ENCODE measurements at regions not wholly inside any gene's neighbourhood (a gene's known extent, or its start where the extent isn't known, plus 50 kb on each side); places are given as distances from the start of the nearest gene placed in this dataset.

DNA sequence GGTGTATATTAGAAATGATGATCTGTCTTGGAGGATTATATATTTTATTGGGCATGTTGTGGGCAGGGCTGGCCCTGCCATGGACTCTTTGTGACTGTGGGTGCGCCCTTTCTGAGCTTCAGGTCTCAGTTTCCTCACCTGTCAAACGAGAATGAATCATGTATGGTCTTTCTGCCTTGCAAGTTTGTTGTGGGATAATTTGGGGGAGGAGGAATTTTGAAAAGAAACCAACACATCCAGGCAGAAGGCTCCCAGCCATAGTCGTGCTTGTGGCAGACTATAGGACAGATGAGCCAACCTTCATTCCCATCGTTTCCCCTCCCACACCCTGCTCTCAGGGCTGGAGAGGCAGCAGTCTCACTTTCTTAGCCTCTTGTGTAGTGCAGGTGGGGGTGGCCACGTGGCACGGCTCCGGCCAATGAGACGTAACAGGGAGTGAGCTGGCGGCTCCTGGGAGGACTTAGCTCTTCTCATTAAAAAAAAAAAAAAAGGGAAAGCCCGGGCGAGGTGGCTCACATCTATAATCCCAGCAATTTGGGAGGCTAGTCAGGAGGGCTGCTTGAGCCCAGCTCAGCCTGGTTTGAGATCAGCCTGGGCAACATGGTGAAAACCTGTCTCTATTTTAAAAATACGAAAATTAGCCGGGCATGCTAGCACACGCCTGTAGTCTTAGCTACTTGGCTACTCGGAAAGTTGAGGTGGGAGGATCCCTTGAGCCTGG, 63.1 kb downstream of the RHOB start:
- Histone ChIP-seq H3K4me1 (ENCODE audit: insufficient read depth, low read length) (peaks cover 72% of the 10 kb centered on the region), H3K9ac (ENCODE audit: insufficient read depth, low read depth, low read length) (peak overlapping the region; percentile 20), H4K20me1 (ENCODE audit: insufficient read depth, low read length) (no peaks in the 10 kb centered on the region), H3K79me2 (ENCODE audit: insufficient read depth, low read length) (no peaks in the 10 kb centered on the region), H3K36me3 (replicated peaks in 1 of 2; ENCODE audit: control insufficient read depth in 1 of 2, insufficient read depth in 2 of 2, low read length in 2 of 2) (no peaks in the 10 kb centered on the region), H3K27me3 (ENCODE audit: control insufficient read depth in 1 of 2, insufficient read depth in 2 of 2, low read length in 2 of 2) (no peaks in the 10 kb centered on the region), H3K4me2 (ENCODE audit: low read depth, low read length) (peak overlapping the region; percentile 68), H3K27ac (ENCODE audit: extremely low read length, insufficient read depth, low read length) (peak overlapping the region; percentile 2), H2AFZ (ENCODE audit: low read length) (peak overlapping the region; percentile 24), H3K4me3 (replicated peaks in 1 of 3; ENCODE audit: insufficient read depth in 1 of 3, low read depth in 2 of 3, low read length in 3 of 3) (peak overlapping the region in 2 of 3 experiments; percentile 1 to 45; a peak in 3 of 6 replicates), H3K9me3 (ENCODE audit: low read length) (no peaks in the 10 kb centered on the region)
- FAIRE-seq (peak; percentile 80), ATAC-seq (peak; percentile 88), DNase-seq (ENCODE audit: low spot score) (peak; percentile 76)
- in situ Hi-C loops (cut with HindIII; ENCODE audit: extremely low pct_ligation_motif_present, low pct_unique_long_range_greater_than_20kb): no loop called here
- 15% methylated on average over 15 of the region's 15 CpGs for WGBS (ENCODE audit: low lambda C conversion rate)
- POLR2A ChIA-PET: interaction anchor here (0.6 to 7.9 kb wide), 21 partner anchors 10 to 142 kb away, joined by 3 to 74 read pairs (median 9); partner anchors contain the start of gene RHOB
- no TSS peak for BruUV-seq (replicated peaks)
- intact Hi-C loops (cut with micrococcal nuclease; ENCODE audit: unreplicated experiment): no loop called here
- CTCF ChIA-PET (ENCODE audit: low intra/inter-chr PET ratio, low total read pairs): no interaction called here
- no peak for TF ChIP-seq SSRP1 (CRISPR knock-in tag; IDR thresholded peaks at IDR 0.05)
- TF ChIP-seq, protein P1, sequence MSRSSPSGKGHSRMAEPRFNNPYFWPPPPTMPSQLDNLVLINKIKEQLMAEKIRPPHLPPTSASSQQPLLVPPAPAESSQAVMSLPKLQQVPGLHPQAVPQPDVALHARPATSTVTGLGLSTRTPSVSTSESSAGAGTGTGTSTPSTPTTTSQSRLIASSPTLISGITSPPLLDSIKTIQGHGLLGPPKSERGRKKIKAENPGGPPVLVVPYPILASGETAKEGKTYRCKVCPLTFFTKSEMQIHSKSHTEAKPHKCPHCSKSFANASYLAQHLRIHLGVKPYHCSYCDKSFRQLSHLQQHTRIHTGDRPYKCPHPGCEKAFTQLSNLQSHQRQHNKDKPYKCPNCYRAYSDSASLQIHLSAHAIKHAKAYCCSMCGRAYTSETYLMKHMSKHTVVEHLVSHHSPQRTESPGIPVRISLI (CRISPR knock-in tag; IDR thresholded peaks at IDR 0.05; ENCODE audit: borderline replicate concordance): peak; percentile 91
- 0 out of 2 replicates have a peak, but pooled peaks have one; percentile 59 for TF ChIP-seq ZSCAN29 (CRISPR knock-in tag; conservative IDR thresholded peaks at IDR 0.05)
- peak; percentile 51; the same call in 1 of the 2 replicates for TF ChIP-seq ZNF350 (CRISPR knock-in tag; IDR thresholded peaks at IDR 0.05; ENCODE audit: borderline replicate concordance, low read depth)
- TF ChIP-seq KMT2A (CRISPR knock-in tag; IDR thresholded peaks at IDR 0.05): no peak
- TF ChIP-seq, protein P2, sequence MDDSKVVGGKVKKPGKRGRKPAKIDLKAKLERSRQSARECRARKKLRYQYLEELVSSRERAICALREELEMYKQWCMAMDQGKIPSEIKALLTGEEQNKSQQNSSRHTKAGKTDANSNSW (CRISPR knock-in tag; IDR thresholded peaks at IDR 0.05; ENCODE audit: borderline replicate concordance): peak; percentile 16; the same call in 1 of the 2 replicates
- TF ChIP-seq ZNF614 (CRISPR knock-in tag; IDR thresholded peaks at IDR 0.05; ENCODE audit: borderline replicate concordance): 0 out of 2 replicates have a peak, but pooled peaks have one; percentile 49
- no peak for TF ChIP-seq ZZZ3 (CRISPR knock-in tag; IDR thresholded peaks at IDR 0.05; ENCODE audit: borderline replicate concordance)
- TF ChIP-seq, protein P3, sequence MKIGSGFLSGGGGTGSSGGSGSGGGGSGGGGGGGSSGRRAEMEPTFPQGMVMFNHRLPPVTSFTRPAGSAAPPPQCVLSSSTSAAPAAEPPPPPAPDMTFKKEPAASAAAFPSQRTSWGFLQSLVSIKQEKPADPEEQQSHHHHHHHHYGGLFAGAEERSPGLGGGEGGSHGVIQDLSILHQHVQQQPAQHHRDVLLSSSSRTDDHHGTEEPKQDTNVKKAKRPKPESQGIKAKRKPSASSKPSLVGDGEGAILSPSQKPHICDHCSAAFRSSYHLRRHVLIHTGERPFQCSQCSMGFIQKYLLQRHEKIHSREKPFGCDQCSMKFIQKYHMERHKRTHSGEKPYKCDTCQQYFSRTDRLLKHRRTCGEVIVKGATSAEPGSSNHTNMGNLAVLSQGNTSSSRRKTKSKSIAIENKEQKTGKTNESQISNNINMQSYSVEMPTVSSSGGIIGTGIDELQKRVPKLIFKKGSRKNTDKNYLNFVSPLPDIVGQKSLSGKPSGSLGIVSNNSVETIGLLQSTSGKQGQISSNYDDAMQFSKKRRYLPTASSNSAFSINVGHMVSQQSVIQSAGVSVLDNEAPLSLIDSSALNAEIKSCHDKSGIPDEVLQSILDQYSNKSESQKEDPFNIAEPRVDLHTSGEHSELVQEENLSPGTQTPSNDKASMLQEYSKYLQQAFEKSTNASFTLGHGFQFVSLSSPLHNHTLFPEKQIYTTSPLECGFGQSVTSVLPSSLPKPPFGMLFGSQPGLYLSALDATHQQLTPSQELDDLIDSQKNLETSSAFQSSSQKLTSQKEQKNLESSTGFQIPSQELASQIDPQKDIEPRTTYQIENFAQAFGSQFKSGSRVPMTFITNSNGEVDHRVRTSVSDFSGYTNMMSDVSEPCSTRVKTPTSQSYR (CRISPR knock-in tag; IDR thresholded peaks at IDR 0.05; ENCODE audit: borderline replicate concordance): 0 out of 2 replicates have a peak, but pooled peaks have one; percentile 14
- TF ChIP-seq, protein P4, sequence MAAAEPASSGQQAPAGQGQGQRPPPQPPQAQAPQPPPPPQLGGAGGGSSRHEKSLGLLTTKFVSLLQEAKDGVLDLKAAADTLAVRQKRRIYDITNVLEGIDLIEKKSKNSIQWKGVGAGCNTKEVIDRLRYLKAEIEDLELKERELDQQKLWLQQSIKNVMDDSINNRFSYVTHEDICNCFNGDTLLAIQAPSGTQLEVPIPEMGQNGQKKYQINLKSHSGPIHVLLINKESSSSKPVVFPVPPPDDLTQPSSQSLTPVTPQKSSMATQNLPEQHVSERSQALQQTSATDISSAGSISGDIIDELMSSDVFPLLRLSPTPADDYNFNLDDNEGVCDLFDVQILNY (CRISPR knock-in tag; conservative IDR thresholded peaks at IDR 0.05): no peak
- 0 out of 2 replicates have a peak, but pooled peaks have one; percentile 42 for TF ChIP-seq ZIK1 (CRISPR knock-in tag; IDR thresholded peaks at IDR 0.05; ENCODE audit: borderline replicate concordance, low read depth)
- TF ChIP-seq, protein P5, sequence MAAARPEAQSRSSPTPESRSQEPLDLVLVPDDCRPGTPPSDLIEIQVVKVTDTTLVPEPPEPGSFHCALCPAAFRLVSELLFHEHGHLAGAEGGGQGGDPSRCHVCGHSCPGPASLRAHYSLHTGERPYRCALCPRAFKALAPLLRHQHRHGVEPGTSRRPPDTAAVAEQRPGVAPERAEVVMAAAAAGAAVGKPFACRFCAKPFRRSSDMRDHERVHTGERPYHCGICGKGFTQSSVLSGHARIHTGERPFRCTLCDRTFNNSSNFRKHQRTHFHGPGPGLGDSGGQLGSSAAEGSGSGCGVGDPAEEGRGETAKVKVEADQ (CRISPR knock-in tag; IDR thresholded peaks at IDR 0.05; ENCODE audit: borderline replicate concordance): 0 out of 2 replicates have a peak, but pooled peaks have one; percentile 47
- TF ChIP-seq TGIF2 (CRISPR knock-in tag; IDR thresholded peaks at IDR 0.05): 0 out of 2 replicates have a peak, but pooled peaks have one; percentile 17
- no peak for TF ChIP-seq ZNF205 (CRISPR knock-in tag; IDR thresholded peaks at IDR 0.05)
- TF ChIP-seq, protein P6, sequence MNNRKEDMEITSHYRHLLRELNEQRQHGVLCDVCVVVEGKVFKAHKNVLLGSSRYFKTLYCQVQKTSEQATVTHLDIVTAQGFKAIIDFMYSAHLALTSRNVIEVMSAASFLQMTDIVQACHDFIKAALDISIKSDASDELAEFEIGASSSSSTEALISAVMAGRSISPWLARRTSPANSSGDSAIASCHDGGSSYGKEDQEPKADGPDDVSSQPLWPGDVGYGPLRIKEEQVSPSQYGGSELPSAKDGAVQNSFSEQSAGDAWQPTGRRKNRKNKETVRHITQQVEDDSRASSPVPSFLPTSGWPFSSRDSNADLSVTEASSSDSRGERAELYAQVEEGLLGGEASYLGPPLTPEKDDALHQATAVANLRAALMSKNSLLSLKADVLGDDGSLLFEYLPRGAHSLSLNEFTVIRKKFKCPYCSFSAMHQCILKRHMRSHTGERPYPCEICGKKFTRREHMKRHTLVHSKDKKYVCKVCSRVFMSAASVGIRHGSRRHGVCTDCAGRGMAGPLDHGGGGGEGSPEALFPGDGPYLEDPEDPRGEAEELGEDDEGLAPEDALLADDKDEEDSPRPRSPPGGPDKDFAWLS (CRISPR knock-in tag; IDR thresholded peaks at IDR 0.05; ENCODE audit: borderline replicate concordance): 0 out of 2 replicates have a peak, but pooled peaks have one; percentile 28

Data from HepG2 (cell line).